MM.1S (cell line): ENCODE measurements at regions not wholly inside any gene's neighbourhood (a gene's known extent, or its start where the extent isn't known, plus 50 kb on each side); places are given as distances from the start of the nearest gene placed in this dataset.

Experiments
- DNase-seq: peaks from one replicate; pipeline ENCODE4 v3.0.0-alpha.2; 2015
- H2AFZ ChIP-seq: fragments of 300-600 bp; sonication (generic); 2 replicates; pipeline ENCODE4 v1.6.0; 2016; ENCODE audit warnings: antibody characterized with exemption, low read length
- H3F3A ChIP-seq: fragments of 300-600 bp; sonication (generic); 2 replicates; pipeline ENCODE4 v1.6.1; 2016; ENCODE audit warnings: mild to moderate bottlenecking, antibody characterized with exemption, low read length, moderate library complexity, mixed read lengths; ENCODE audit not compliant: insufficient read depth
- H3K27ac ChIP-seq: fragments of 300-600 bp; sonication (generic); 2 replicates; pipeline ENCODE4 v1.5.1; 2016; ENCODE audit warnings: mild to moderate bottlenecking, low read length
- H3K27me3 ChIP-seq: fragments of 300-600 bp; sonication (generic); replicated peaks from 2 replicates; pipeline ENCODE4 v1.6.0; 2016; ENCODE audit warnings: low read length; ENCODE audit not compliant: insufficient read depth
- H3K36me3 ChIP-seq: fragments of 300-600 bp; sonication (generic); replicated peaks from 2 replicates; pipeline ENCODE4 v1.6.1; 2016; ENCODE audit warnings: mild to moderate bottlenecking, low read length, mixed read lengths; ENCODE audit not compliant: insufficient read depth
- H3K4me1 ChIP-seq: fragments of 300-600 bp; sonication (generic); 2 replicates; pipeline ENCODE4 v1.6.1; 2016; ENCODE audit warnings: low read length, mixed read lengths
- H3K4me2 ChIP-seq: fragments of 300-600 bp; sonication (generic); 2 replicates; pipeline ENCODE4 v1.6.0; 2016; ENCODE audit warnings: low read depth, low read length
- H3K4me3 ChIP-seq: fragments of 300-600 bp; sonication (generic); 2 replicates; pipeline ENCODE4 v1.5.1; 2016; ENCODE audit warnings: low read length, mixed read lengths
- H3K79me2 ChIP-seq: fragments of 300-600 bp; sonication (generic); 2 replicates; pipeline ENCODE4 v1.6.1; 2016; ENCODE audit warnings: mixed run types, low read length, mixed read lengths
- H3K9ac ChIP-seq: fragments of 300-600 bp; sonication (generic); 2 replicates; pipeline ENCODE4 v1.6.1; 2016; ENCODE audit warnings: low read length, mixed read lengths
- H3K9me2 ChIP-seq: fragments of 300-600 bp; sonication (generic); replicated peaks from 2 replicates; pipeline ENCODE4 v1.6.1; 2016; ENCODE audit warnings: mild to moderate bottlenecking, low read length, mixed read lengths; ENCODE audit not compliant: insufficient read depth
- H3K9me3 ChIP-seq: fragments of 300-600 bp; sonication (generic); replicated peaks from 2 replicates; pipeline ENCODE4 v1.6.1; 2016; ENCODE audit warnings: mild to moderate bottlenecking, low read length, mixed read lengths; ENCODE audit not compliant: insufficient read depth
- H4K20me1 ChIP-seq: fragments of 300-600 bp; sonication (generic); 2 replicates; pipeline ENCODE4 v1.6.1; 2016; ENCODE audit warnings: mild to moderate bottlenecking, low read length, moderate library complexity, mixed read lengths; ENCODE audit not compliant: insufficient read depth
- EZH2 ChIP-seq: fragments of 300-600 bp; sonication (generic); optimal IDR thresholded peaks from 2 replicates; pipeline ENCODE3; 2017; ENCODE audit warnings: low read depth, mild to moderate bottlenecking, antibody characterized with exemption, low read length, mixed read lengths
- EZH2phosphoT487 ChIP-seq: fragments of 300-600 bp; sonication (generic); IDR thresholded peaks from 2 replicates; pipeline ENCODE4 v1.6.1; 2018; ENCODE audit warnings: antibody characterized with exemption, low read length
- TF ChIP-seq, protein P1 (sequence below): fragments of 300-600 bp; sonication (generic); IDR thresholded peaks from 2 replicates; pipeline ENCODE4 v1.5.1; 2016; ENCODE audit warnings: antibody characterized with exemption, low read length, mixed read lengths

- H3F3A ChIP-seq: no peaks in the 10 kb centered on the region
- H2AFZ ChIP-seq: no peak overlapping the region
- H3K4me2 ChIP-seq: no peak overlapping the region
- no peaks in the 10 kb centered on the region for H3K4me1 ChIP-seq
- H3K36me3 ChIP-seq: no peaks in the 10 kb centered on the region
- TF ChIP-seq EZH2 (no peak), EZH2phosphoT487 (no peak)
- TF ChIP-seq, protein P1, sequence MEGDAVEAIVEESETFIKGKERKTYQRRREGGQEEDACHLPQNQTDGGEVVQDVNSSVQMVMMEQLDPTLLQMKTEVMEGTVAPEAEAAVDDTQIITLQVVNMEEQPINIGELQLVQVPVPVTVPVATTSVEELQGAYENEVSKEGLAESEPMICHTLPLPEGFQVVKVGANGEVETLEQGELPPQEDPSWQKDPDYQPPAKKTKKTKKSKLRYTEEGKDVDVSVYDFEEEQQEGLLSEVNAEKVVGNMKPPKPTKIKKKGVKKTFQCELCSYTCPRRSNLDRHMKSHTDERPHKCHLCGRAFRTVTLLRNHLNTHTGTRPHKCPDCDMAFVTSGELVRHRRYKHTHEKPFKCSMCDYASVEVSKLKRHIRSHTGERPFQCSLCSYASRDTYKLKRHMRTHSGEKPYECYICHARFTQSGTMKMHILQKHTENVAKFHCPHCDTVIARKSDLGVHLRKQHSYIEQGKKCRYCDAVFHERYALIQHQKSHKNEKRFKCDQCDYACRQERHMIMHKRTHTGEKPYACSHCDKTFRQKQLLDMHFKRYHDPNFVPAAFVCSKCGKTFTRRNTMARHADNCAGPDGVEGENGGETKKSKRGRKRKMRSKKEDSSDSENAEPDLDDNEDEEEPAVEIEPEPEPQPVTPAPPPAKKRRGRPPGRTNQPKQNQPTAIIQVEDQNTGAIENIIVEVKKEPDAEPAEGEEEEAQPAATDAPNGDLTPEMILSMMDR: no peak
- no peaks in the 10 kb centered on the region for H3K79me2 ChIP-seq
- no peaks in the 10 kb centered on the region for H4K20me1 ChIP-seq
- H3K9me2 ChIP-seq: no peaks in the 10 kb centered on the region
- H3K4me3 ChIP-seq: no peak overlapping the region
- DNase-seq: no peak
- no peak overlapping the region for H3K27ac ChIP-seq
- H3K9me3 ChIP-seq: no peaks in the 10 kb centered on the region
- H3K27me3 ChIP-seq: peaks cover 9% of the 10 kb centered on the region; the same call in 1 of the 2 replicates
- no peak overlapping the region for H3K9ac ChIP-seq
These were observed 141.0 kb downstream of the GLI2 start for GRCh38 chr2:120876526-120877280.

DNA sequence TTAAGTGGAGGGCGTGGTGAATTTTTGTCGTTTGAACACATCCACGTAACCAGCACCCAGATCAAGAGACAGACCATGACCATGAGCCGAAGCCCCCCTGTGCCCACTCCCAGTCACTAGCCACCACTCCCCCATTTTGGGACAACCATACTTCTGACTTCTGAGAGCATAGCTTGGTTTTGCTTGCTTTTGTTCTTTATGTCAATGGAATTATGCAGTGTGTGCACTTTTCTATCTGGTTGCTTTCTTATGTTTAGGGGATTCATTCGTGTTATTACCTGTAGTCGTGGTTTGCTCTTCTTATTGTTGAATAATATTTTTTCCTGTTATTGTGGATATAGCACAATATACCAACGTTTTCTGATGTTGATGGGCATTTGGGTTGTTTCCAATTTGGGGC lies 141.7 kb downstream of the GLI2 start:
- Histone ChIP-seq H3K9me2 (no peaks in the 10 kb centered on the region), H3K4me1 (no peaks in the 10 kb centered on the region), H3F3A (no peaks in the 10 kb centered on the region), H3K4me2 (no peak overlapping the region), H3K79me2 (no peaks in the 10 kb centered on the region), H3K27me3 (peaks cover 9% of the 10 kb centered on the region; the same call in 1 of the 2 replicates), H3K9me3 (no peaks in the 10 kb centered on the region), H4K20me1 (no peaks in the 10 kb centered on the region), H3K36me3 (no peaks in the 10 kb centered on the region), H2AFZ (no peak overlapping the region), H3K9ac (no peak overlapping the region), H3K27ac (no peak overlapping the region), H3K4me3 (no peak overlapping the region)
- TF ChIP-seq EZH2phosphoT487 (no peak), EZH2 (no peak)
- TF ChIP-seq, protein P1: no peak
- DNase-seq: no peak

DNA sequence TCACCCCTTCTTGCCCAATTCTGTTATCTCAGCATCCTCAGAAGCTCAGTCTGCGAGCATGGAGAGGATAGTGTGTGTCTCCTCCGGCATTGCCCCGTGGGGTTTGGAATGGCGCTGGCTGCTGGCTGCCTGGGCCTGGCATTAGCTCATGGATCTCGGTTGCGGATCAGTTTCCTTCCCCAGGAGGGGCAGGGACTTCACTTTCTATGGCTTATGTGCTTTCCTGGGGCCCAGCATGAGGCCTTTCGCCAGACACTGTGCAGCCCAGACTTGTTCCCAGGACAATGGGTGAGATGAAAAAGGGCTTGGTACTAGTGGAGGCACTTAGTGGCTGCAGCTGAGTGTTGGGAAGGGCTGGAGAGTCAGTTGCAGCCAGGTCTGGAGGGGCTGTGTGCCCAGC lies 143.3 kb downstream of the GLI2 start:
- Histone ChIP-seq H2AFZ (no peak overlapping the region), H3K4me3 (no peak overlapping the region), H3K4me2 (no peak overlapping the region), H3K27ac (no peak overlapping the region), H3F3A (no peaks in the 10 kb centered on the region), H3K36me3 (no peaks in the 10 kb centered on the region), H3K9ac (no peak overlapping the region), H4K20me1 (no peaks in the 10 kb centered on the region), H3K79me2 (no peaks in the 10 kb centered on the region), H3K9me3 (no peaks in the 10 kb centered on the region), H3K9me2 (no peaks in the 10 kb centered on the region), H3K4me1 (no peaks in the 10 kb centered on the region), H3K27me3 (peaks cover 10% of the 10 kb centered on the region; the same call in 1 of the 2 replicates)
- DNase-seq: no peak
- TF ChIP-seq, protein P1: no peak
- TF ChIP-seq EZH2 (no peak), EZH2phosphoT487 (no peak)
